Panc1 (cell line): ENCODE measurements at regions not wholly inside any gene's neighbourhood (a gene's known extent, or its start where the extent isn't known, plus 50 kb on each side); places are given as distances from the start of the nearest gene placed in this dataset.

Experiments
- ATAC-seq: fragments of 200-7000 bp; cut with Tn5 transposase; 2 replicates; pipeline ENCODE4 v1.9.1; 2020; ENCODE audit warnings: mild to moderate bottlenecking, moderate library complexity
- BruUV-seq: library from RNA; stranded (reverse); fragments of 400-500 nt; replicated peaks from 2 replicates; lab custom pipeline; 2021; lab: Mats Ljungman, UMichigan
- CTCF ChIA-PET: fragments of 300-600 bp; sonication (Branson Sonifier 250); formaldehyde crosslinking; loops from one replicate; lab custom pipeline; 2022; ENCODE audit warnings: antibody characterized with exemption; lab: Charles Lee
- POLR2A ChIA-PET: fragments of 300-600 bp; sonication (Branson Sonifier 250); formaldehyde crosslinking; loops from one replicate; lab custom pipeline; 2022; ENCODE audit warnings: antibody characterized with exemption; lab: Charles Lee
- DNase-seq: peaks from one replicate; pipeline ENCODE4 v3.0.0-alpha.2; 2010; ENCODE audit warnings: low read depth, low spot score
- H3K27ac ChIP-seq: 2 replicates; pipeline ENCODE4 v1.5.1; 2011; ENCODE audit warnings: mild to moderate bottlenecking, low read length, inconsistent platforms
- H3K27me3 ChIP-seq: fragments of 200-500 bp; sonication (Bioruptor generic); 2 replicates; pipeline ENCODE4 v1.6.0; 2014; ENCODE audit warnings: low read length, inconsistent platforms; ENCODE audit not compliant: control insufficient read depth, insufficient read depth
- H3K36me3 ChIP-seq: fragments of 200-500 bp; sonication (Bioruptor generic); 2 replicates; pipeline ENCODE4 v1.5.1; 2014; ENCODE audit warnings: inconsistent platforms, mild to moderate bottlenecking, low read length, moderate library complexity; ENCODE audit not compliant: control insufficient read depth, insufficient read depth
- H3K4me1 ChIP-seq: 2 replicates; pipeline ENCODE4 v1.5.1; 2011; ENCODE audit warnings: inconsistent platforms, mild to moderate bottlenecking, low read length, moderate library complexity; ENCODE audit not compliant: control insufficient read depth, insufficient read depth
- H3K4me3 ChIP-seq, 2 experiments: 2 replicates each; pipeline ENCODE4 v1.5.1; 2011 to 2012; ENCODE audit warnings: low read depth in 2 of 2, low read length in 2 of 2, mild to moderate bottlenecking in 2 of 2, inconsistent platforms in 1 of 2, moderate library complexity in 1 of 2
- H3K9me3 ChIP-seq: fragments of 200-500 bp; sonication (Bioruptor generic); 2 replicates; pipeline ENCODE4 v1.5.1; 2014; ENCODE audit warnings: low read depth, mild to moderate bottlenecking, inconsistent platforms, low read length, moderate library complexity; ENCODE audit not compliant: control insufficient read depth, insufficient read depth
- POLR2AphosphoS5 ChIP-seq: IDR thresholded peaks from 2 replicates; pipeline ENCODE4 v1.6.1; 2012; ENCODE audit warnings: mild to moderate bottlenecking, low read depth, low read length, moderate library complexity
- SIN3A ChIP-seq: IDR thresholded peaks from 2 replicates; pipeline ENCODE4 v1.6.1; 2012; ENCODE audit warnings: low read depth, mild to moderate bottlenecking, low read length, moderate library complexity, borderline replicate concordance; ENCODE audit not compliant: insufficient read depth
- TCF7L2 ChIP-seq: IDR thresholded peaks from 2 replicates; pipeline ENCODE4 v1.6.1; 2011; ENCODE audit warnings: mild to moderate bottlenecking, low read depth, low read length, inconsistent platforms
- in situ Hi-C: cut with HindIII; loops from 2 replicates; pipeline ENCODE4 v1.10.0; 2016; ENCODE audit warnings: low sequenced_read_pairs, low pct_unique_long_range_greater_than_20kb
- intact Hi-C: fragments of 100-400 bp; cut with micrococcal nuclease; formaldehyde crosslinking; loops from one replicate; pipeline ENCODE4 v1.10.0; 2022; ENCODE audit not compliant: unreplicated experiment
- TF ChIP-seq, protein P1 (sequence below), 2 experiments: IDR thresholded peaks; 2 replicates each; pipeline ENCODE4 v1.6.1; 2011 to 2012; ENCODE audit warnings: low read depth in 2 of 2, control low read depth in 1 of 2, low read length in 1 of 2, mild to moderate bottlenecking in 1 of 2, moderate library complexity in 1 of 2; ENCODE audit not compliant: insufficient read depth in 1 of 2
- TF ChIP-seq, protein P2 (sequence below): fragments of 450-650 bp; IDR thresholded peaks from 2 replicates; pipeline ENCODE4 v1.5.1; 2017; ENCODE audit warnings: mild to moderate bottlenecking

DNA sequence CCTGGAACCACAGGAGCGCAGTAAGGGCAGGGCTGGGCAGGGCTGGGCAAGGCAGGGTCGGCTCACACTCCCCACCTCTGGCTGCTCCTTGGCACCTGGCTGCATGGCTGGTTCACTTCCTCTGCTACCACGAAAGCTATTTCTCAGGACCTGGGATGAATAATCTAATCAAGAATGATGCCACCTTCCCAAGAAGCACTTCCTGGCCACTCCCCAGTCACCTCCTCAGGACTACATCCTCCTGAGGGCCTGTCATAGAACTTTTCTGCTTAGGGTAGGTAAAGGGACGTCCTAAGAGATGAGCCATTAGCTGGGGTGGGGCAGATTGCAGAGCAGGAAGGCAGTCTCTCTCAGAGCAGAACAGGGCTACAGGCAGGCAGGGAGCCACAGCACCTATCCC lies 288.2 kb upstream of the MAP3K1 start:
- in situ Hi-C loops (no loop called here), intact Hi-C loops (no loop called here)
- H3K27ac ChIP-seq: no peak overlapping the region
- H3K4me1 ChIP-seq: no peaks in the 10 kb centered on the region
- CTCF ChIA-PET: no interaction called here
- DNase-seq (no peak), ATAC-seq (no peak)
- POLR2A ChIA-PET: no interaction called here
- no peak overlapping the region for H3K4me3 ChIP-seq
- H3K27me3 ChIP-seq: peaks cover 2% of the 10 kb centered on the region
- TF ChIP-seq POLR2AphosphoS5 (no peak), TCF7L2 (no peak), SIN3A (no peak)
- TF ChIP-seq, protein P1, sequence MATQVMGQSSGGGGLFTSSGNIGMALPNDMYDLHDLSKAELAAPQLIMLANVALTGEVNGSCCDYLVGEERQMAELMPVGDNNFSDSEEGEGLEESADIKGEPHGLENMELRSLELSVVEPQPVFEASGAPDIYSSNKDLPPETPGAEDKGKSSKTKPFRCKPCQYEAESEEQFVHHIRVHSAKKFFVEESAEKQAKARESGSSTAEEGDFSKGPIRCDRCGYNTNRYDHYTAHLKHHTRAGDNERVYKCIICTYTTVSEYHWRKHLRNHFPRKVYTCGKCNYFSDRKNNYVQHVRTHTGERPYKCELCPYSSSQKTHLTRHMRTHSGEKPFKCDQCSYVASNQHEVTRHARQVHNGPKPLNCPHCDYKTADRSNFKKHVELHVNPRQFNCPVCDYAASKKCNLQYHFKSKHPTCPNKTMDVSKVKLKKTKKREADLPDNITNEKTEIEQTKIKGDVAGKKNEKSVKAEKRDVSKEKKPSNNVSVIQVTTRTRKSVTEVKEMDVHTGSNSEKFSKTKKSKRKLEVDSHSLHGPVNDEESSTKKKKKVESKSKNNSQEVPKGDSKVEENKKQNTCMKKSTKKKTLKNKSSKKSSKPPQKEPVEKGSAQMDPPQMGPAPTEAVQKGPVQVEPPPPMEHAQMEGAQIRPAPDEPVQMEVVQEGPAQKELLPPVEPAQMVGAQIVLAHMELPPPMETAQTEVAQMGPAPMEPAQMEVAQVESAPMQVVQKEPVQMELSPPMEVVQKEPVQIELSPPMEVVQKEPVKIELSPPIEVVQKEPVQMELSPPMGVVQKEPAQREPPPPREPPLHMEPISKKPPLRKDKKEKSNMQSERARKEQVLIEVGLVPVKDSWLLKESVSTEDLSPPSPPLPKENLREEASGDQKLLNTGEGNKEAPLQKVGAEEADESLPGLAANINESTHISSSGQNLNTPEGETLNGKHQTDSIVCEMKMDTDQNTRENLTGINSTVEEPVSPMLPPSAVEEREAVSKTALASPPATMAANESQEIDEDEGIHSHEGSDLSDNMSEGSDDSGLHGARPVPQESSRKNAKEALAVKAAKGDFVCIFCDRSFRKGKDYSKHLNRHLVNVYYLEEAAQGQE (IDR thresholded peaks at IDR 0.05; ENCODE audit: insufficient read depth in 1 of 2, low read depth in 2 of 2, low read length in 1 of 2): no peak
- TF ChIP-seq, protein P2, sequence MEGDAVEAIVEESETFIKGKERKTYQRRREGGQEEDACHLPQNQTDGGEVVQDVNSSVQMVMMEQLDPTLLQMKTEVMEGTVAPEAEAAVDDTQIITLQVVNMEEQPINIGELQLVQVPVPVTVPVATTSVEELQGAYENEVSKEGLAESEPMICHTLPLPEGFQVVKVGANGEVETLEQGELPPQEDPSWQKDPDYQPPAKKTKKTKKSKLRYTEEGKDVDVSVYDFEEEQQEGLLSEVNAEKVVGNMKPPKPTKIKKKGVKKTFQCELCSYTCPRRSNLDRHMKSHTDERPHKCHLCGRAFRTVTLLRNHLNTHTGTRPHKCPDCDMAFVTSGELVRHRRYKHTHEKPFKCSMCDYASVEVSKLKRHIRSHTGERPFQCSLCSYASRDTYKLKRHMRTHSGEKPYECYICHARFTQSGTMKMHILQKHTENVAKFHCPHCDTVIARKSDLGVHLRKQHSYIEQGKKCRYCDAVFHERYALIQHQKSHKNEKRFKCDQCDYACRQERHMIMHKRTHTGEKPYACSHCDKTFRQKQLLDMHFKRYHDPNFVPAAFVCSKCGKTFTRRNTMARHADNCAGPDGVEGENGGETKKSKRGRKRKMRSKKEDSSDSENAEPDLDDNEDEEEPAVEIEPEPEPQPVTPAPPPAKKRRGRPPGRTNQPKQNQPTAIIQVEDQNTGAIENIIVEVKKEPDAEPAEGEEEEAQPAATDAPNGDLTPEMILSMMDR: no peak
- H3K36me3 ChIP-seq: no peaks in the 10 kb centered on the region
- no TSS peak for BruUV-seq
- no peaks in the 10 kb centered on the region for H3K9me3 ChIP-seq

DNA sequence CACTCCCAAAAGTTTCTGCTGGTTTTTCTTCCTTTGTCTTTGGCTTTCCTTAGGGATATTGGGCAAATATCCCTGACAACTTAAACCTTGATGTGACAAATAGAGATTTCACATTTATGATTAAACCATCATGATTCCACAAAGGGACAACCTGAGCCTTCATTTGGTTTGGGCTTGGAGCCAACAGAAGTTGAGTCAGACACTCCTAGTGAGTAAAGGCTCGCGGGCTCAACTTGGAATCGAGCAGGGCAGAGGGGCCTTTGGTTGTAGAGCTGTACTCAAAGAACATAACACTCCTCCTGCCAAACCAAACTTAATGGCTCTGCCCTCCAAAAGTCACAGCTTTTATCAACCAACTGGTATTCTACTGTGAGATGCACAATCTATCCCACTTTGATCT lies 290.2 kb upstream of the MAP3K1 start:
- TF ChIP-seq, protein P1 (IDR thresholded peaks at IDR 0.05; ENCODE audit: insufficient read depth in 1 of 2, low read depth in 2 of 2, low read length in 1 of 2): no peak
- TF ChIP-seq, protein P2: no peak
- no peak for TF ChIP-seq POLR2AphosphoS5
- no peak for TF ChIP-seq SIN3A
- no peak for TF ChIP-seq TCF7L2
- ATAC-seq: no peak
- intact Hi-C loops (no loop called here), in situ Hi-C loops (no loop called here)
- no peak overlapping the region for H3K4me3 ChIP-seq
- H3K27me3 ChIP-seq: peaks cover 2% of the 10 kb centered on the region
- H3K27ac ChIP-seq: no peak overlapping the region
- no peak for DNase-seq
- H3K36me3 ChIP-seq: no peaks in the 10 kb centered on the region
- no peaks in the 10 kb centered on the region for H3K4me1 ChIP-seq
- no peaks in the 10 kb centered on the region for H3K9me3 ChIP-seq
- BruUV-seq: no TSS peak
- ChIA-PET POLR2A (no interaction called here), CTCF (no interaction called here)
